ENCODE measurements at regions not wholly inside any gene's neighbourhood (a gene's known extent, or its start where the extent isn't known, plus 50 kb on each side); places are given as distances from the start of the nearest gene placed in this dataset.

DNA sequence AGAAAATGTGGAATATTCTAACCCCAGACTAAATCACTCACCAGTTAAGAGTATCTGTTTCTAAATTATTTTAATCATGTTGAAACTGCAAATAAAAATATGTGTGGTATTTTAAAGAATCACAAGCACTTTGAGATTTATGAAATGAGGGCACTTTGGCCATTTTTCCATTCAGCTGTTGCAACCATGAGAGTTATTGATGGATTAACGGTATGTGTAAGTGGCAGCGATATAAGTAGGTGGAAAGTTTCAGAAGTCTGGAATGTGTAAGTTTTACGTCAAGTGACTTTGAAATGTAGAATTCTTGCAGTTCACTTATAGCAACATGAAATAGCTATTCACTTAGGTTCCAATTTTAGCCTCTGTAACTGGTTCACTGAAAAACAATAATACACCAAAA, 905.1 kb upstream of the SLIT2 start:
- TF ChIP-seq, protein P1, sequence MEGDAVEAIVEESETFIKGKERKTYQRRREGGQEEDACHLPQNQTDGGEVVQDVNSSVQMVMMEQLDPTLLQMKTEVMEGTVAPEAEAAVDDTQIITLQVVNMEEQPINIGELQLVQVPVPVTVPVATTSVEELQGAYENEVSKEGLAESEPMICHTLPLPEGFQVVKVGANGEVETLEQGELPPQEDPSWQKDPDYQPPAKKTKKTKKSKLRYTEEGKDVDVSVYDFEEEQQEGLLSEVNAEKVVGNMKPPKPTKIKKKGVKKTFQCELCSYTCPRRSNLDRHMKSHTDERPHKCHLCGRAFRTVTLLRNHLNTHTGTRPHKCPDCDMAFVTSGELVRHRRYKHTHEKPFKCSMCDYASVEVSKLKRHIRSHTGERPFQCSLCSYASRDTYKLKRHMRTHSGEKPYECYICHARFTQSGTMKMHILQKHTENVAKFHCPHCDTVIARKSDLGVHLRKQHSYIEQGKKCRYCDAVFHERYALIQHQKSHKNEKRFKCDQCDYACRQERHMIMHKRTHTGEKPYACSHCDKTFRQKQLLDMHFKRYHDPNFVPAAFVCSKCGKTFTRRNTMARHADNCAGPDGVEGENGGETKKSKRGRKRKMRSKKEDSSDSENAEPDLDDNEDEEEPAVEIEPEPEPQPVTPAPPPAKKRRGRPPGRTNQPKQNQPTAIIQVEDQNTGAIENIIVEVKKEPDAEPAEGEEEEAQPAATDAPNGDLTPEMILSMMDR (IDR thresholded peaks at IDR 0.05; ENCODE audit: extremely low read depth in 1 of 2, insufficient read depth in 1 of 2, low read depth in 1 of 2, low read length in 2 of 2) = no peak
- TF ChIP-seq POLR2AphosphoS5 (IDR thresholded peaks at IDR 0.05; ENCODE audit: insufficient read depth, low read depth, low read length) = no peak

Measured in endothelial cell of umbilical vein (primary cell).